Inferior parietal cortex (tissue), 1 donor: ENCODE measurements at regions not wholly inside any gene's neighbourhood (a gene's known extent, or its start where the extent isn't known, plus 50 kb on each side); places are given as distances from the start of the nearest gene placed in this dataset.

ENCODE experiments used
- DNase-seq: peaks from one replicate; pipeline ENCODE4 v3.0.0-alpha.2; 2016; ENCODE audit errors: extremely low spot score

- DNase-seq = no peak
Measured at GRCh38 chr11:112748713-112749543, 212.3 kb upstream of the NCAM1 start.

- DNase-seq = no peak
Measured at GRCh38 chr11:112751329-112751728, 209.9 kb upstream of the NCAM1 start.

- DNase-seq = no peak
Measured at GRCh38 chr11:112751772-112752171, 209.4 kb upstream of the NCAM1 start.

- no peak for DNase-seq
Measured at GRCh38 chr11:112752563-112752962, 208.7 kb upstream of the NCAM1 start.

- DNase-seq = no peak
Measured at GRCh38 chr11:112753706-112754105, 207.5 kb upstream of the NCAM1 start.

GRCh38 chr11:112759418-112759817 is 201.8 kb upstream of the NCAM1 start:
- no peak for DNase-seq

GRCh38 chr11:112760396-112761059 is 200.7 kb upstream of the NCAM1 start:
- no peak for DNase-seq

GRCh38 chr11:112761911-112762706 is 199.1 kb upstream of the NCAM1 start:
- no peak for DNase-seq

GRCh38 chr11:112762707-112763090 is 198.5 kb upstream of the NCAM1 start:
- DNase-seq = no peak

GRCh38 chr11:112765337-112765736 is 195.9 kb upstream of the NCAM1 start:
- DNase-seq = no peak

GRCh38 chr11:112769170-112769569 is 192.1 kb upstream of the NCAM1 start:
- no peak for DNase-seq

- no peak for DNase-seq
Measured at GRCh38 chr11:112769584-112769983, 191.6 kb upstream of the NCAM1 start.

- no peak for DNase-seq
Measured at GRCh38 chr11:112770033-112770432, 191.2 kb upstream of the NCAM1 start.

- peak; percentile 79 for DNase-seq
Measured at GRCh38 chr11:112770487-112770886, 190.7 kb upstream of the NCAM1 start.

- no peak for DNase-seq
Measured at GRCh38 chr11:112771851-112772250, 189.4 kb upstream of the NCAM1 start.

GRCh38 chr11:112773264-112773663 is 188.0 kb upstream of the NCAM1 start:
- DNase-seq = no peak

GRCh38 chr11:112776834-112777233 is 184.4 kb upstream of the NCAM1 start:
- DNase-seq = no peak

GRCh38 chr11:112777283-112777751 is 183.9 kb upstream of the NCAM1 start:
- DNase-seq = no peak

- no peak for DNase-seq
Measured at GRCh38 chr11:112778091-112778876, 182.9 kb upstream of the NCAM1 start.

GRCh38 chr11:112778877-112779266 is 182.3 kb upstream of the NCAM1 start:
- DNase-seq = no peak

- no peak for DNase-seq
Measured at GRCh38 chr11:112780351-112781087, 180.7 kb upstream of the NCAM1 start.
